WTC11 (cell line): ENCODE measurements at regions not wholly inside any gene's neighbourhood (a gene's known extent, or its start where the extent isn't known, plus 50 kb on each side); places are given as distances from the start of the nearest gene placed in this dataset.

Experiments
- ATAC-seq: fragments of 200-7000 bp; cut with Tn5 transposase; 2 replicates; pipeline ENCODE4 v1.10.0; 2021; ENCODE audit warnings: mild to moderate bottlenecking, moderate library complexity
- CTCF ChIA-PET: fragments of 300-600 bp; sonication (Branson Sonifier 250); formaldehyde crosslinking; loops from one replicate; lab custom pipeline; 2021; ENCODE audit warnings: antibody characterized with exemption; lab: Charles Lee
- POLR2A ChIA-PET: fragments of 350-600 bp; sonication (Branson Sonifier 250); formaldehyde crosslinking; loops from one replicate; lab custom pipeline; 2021; ENCODE audit warnings: antibody characterized with exemption; lab: Charles Lee
- DNase-seq: peaks from one replicate; pipeline ENCODE4 v3.0.0; 2021; ENCODE audit warnings: low spot score
- H3K27ac Mint-ChIP-seq: 2 replicates; pipeline ENCODE4 v1.8.0; 2021; ENCODE audit warnings: mixed read lengths
- H3K27me3 Mint-ChIP-seq: 2 replicates; pipeline ENCODE4 v1.8.0; 2021; ENCODE audit warnings: low read depth, mild to moderate bottlenecking, moderate library complexity, mixed read lengths
- H3K36me3 Mint-ChIP-seq: 2 replicates; pipeline ENCODE4 v1.8.0; 2021; ENCODE audit warnings: mixed read lengths
- H3K4me1 Mint-ChIP-seq: 2 replicates; pipeline ENCODE4 v1.8.0; 2022; ENCODE audit warnings: mixed read lengths
- H3K4me3 Mint-ChIP-seq: 2 replicates; pipeline ENCODE4 v1.8.0; 2021; ENCODE audit warnings: mild to moderate bottlenecking, moderate library complexity, mixed read lengths
- H3K9me3 Mint-ChIP-seq: 2 replicates; pipeline ENCODE4 v1.8.0; 2021; ENCODE audit warnings: mixed read lengths
- ATF3 ChIP-seq: sonication (generic); formaldehyde crosslinking; conservative IDR thresholded peaks from 2 replicates; pipeline ENCODE4 v1.8.1; 2022; ENCODE audit warnings: mild to moderate bottlenecking, missing genetic modification reagents
- CREB1 ChIP-seq: sonication (generic); formaldehyde crosslinking; IDR thresholded peaks from 2 replicates; pipeline ENCODE4 v1.8.0; 2023; ENCODE audit warnings: mild to moderate bottlenecking, missing genetic modification reagents
- CTCF ChIP-seq: fragments of 200-600 bp; IDR thresholded peaks from 2 replicates; pipeline ENCODE4 v1.8.0; 2022; ENCODE audit warnings: antibody characterized with exemption
- E2F5 ChIP-seq: sonication (generic); formaldehyde crosslinking; IDR thresholded peaks from 2 replicates; pipeline ENCODE4 v1.8.1; 2022; ENCODE audit warnings: mild to moderate bottlenecking, moderate library complexity, missing genetic modification reagents
- FOXK1 ChIP-seq: sonication (generic); formaldehyde crosslinking; IDR thresholded peaks from 2 replicates; pipeline ENCODE4 v1.8.0; 2022; ENCODE audit warnings: mild to moderate bottlenecking, moderate library complexity, missing genetic modification reagents
- MLX ChIP-seq: sonication (generic); formaldehyde crosslinking; IDR thresholded peaks from 2 replicates; pipeline ENCODE4 v1.8.1; 2023; ENCODE audit warnings: mild to moderate bottlenecking, missing genetic modification reagents, moderate library complexity
- MXD4 ChIP-seq: fragments of 250-450 bp; sonication (Bioruptor Pico); IDR thresholded peaks from 2 replicates; pipeline ENCODE4 v1.8.0; 2021; ENCODE audit warnings: mild to moderate bottlenecking, moderate library complexity, borderline replicate concordance
- NR2C2 ChIP-seq: sonication (generic); formaldehyde crosslinking; IDR thresholded peaks from 2 replicates; pipeline ENCODE4 v1.8.0; 2022; ENCODE audit warnings: mild to moderate bottlenecking, missing genetic modification reagents
- PRRX2 ChIP-seq: fragments of 250-450 bp; sonication (Bioruptor Pico); IDR thresholded peaks from 2 replicates; pipeline ENCODE4 v1.8.0; 2021; ENCODE audit warnings: mild to moderate bottlenecking
- RORB ChIP-seq: fragments of 250-450 bp; sonication (Bioruptor Pico); IDR thresholded peaks from 2 replicates; pipeline ENCODE4 v1.9.0; 2021; ENCODE audit warnings: mild to moderate bottlenecking
- SMAD3 ChIP-seq: sonication (generic); formaldehyde crosslinking; IDR thresholded peaks from 2 replicates; pipeline ENCODE4 v1.8.0; 2022; ENCODE audit warnings: missing genetic modification reagents, mild to moderate bottlenecking, borderline replicate concordance
- SMAD4 ChIP-seq: sonication (generic); formaldehyde crosslinking; IDR thresholded peaks from 2 replicates; pipeline ENCODE4 v1.8.0; 2022; ENCODE audit warnings: mild to moderate bottlenecking, missing genetic modification reagents
- SOX15 ChIP-seq: fragments of 250-450 bp; sonication (Bioruptor Pico); IDR thresholded peaks from 2 replicates; pipeline ENCODE4 v1.9.0; 2021; ENCODE audit warnings: mild to moderate bottlenecking
- STAT6 ChIP-seq: sonication (generic); formaldehyde crosslinking; conservative IDR thresholded peaks from 2 replicates; pipeline ENCODE4 v1.8.1; 2023; ENCODE audit warnings: mild to moderate bottlenecking, low read depth, missing genetic modification reagents, moderate library complexity
- TEAD1 ChIP-seq: sonication (generic); formaldehyde crosslinking; IDR thresholded peaks from 2 replicates; pipeline ENCODE4 v1.8.0; 2022; ENCODE audit warnings: mild to moderate bottlenecking, missing genetic modification reagents
- USF1 ChIP-seq: sonication (generic); formaldehyde crosslinking; IDR thresholded peaks from 2 replicates; pipeline ENCODE4 v1.8.0; 2022; ENCODE audit warnings: mild to moderate bottlenecking, missing genetic modification reagents
- USF2 ChIP-seq: sonication (generic); formaldehyde crosslinking; IDR thresholded peaks from 2 replicates; pipeline ENCODE4 v1.8.1; 2023; ENCODE audit warnings: mild to moderate bottlenecking, missing genetic modification reagents, moderate library complexity
- ZBTB43 ChIP-seq: sonication (generic); formaldehyde crosslinking; IDR thresholded peaks from 2 replicates; pipeline ENCODE4 v1.8.1; 2023; ENCODE audit warnings: mild to moderate bottlenecking, missing genetic modification reagents
- ZMAT4 ChIP-seq: fragments of 250-450 bp; sonication (Bioruptor Pico); IDR thresholded peaks from 2 replicates; pipeline ENCODE4 v1.9.0; 2021; ENCODE audit warnings: mild to moderate bottlenecking
- ZNF425 ChIP-seq: fragments of 250-450 bp; sonication (Bioruptor Pico); conservative IDR thresholded peaks from 2 replicates; pipeline ENCODE4 v1.9.0; 2021; ENCODE audit warnings: mild to moderate bottlenecking
- ZNF512 ChIP-seq: sonication (generic); formaldehyde crosslinking; IDR thresholded peaks from 2 replicates; pipeline ENCODE4 v1.8.1; 2022; ENCODE audit warnings: missing genetic modification reagents, borderline replicate concordance
- ZSCAN18 ChIP-seq: fragments of 250-450 bp; sonication (Bioruptor Pico); IDR thresholded peaks from 2 replicates; pipeline ENCODE4 v2.1.2; 2022; ENCODE audit warnings: mild to moderate bottlenecking, moderate library complexity

GRCh38 chr13:78383071-78383484, 220.3 kb downstream of the POU4F1 start:
- ATAC-seq = no peak
- H3K36me3 Mint-ChIP-seq = no peaks in the 10 kb centered on the region
- no peak for DNase-seq
- no peaks in the 10 kb centered on the region for H3K9me3 Mint-ChIP-seq
- no peak for TF ChIP-seq USF2 (CRISPR knock-in tag)
- TF ChIP-seq ZMAT4 (CRISPR knock-in tag) = no peak
- no peak for TF ChIP-seq RORB (CRISPR knock-in tag)
- no peak for TF ChIP-seq CREB1
- TF ChIP-seq NR2C2 (CRISPR knock-in tag) = no peak
- TF ChIP-seq MLX = no peak
- TF ChIP-seq USF1 = no peak
- no peak for TF ChIP-seq SMAD3 (CRISPR knock-in tag)
- TF ChIP-seq CTCF = no peak
- TF ChIP-seq ZNF512 = no peak
- no peak for TF ChIP-seq E2F5
- TF ChIP-seq SOX15 (CRISPR knock-in tag) = no peak
- TF ChIP-seq SMAD4 (CRISPR knock-in tag) = no peak
- TF ChIP-seq ZSCAN18 (CRISPR knock-in tag) = no peak
- no peak for TF ChIP-seq MXD4 (CRISPR knock-in tag)
- no peak for TF ChIP-seq ATF3 (CRISPR knock-in tag)
- no peak for TF ChIP-seq PRRX2 (CRISPR knock-in tag)
- POLR2A ChIA-PET = no interaction called here
- peaks cover 15% of the 10 kb centered on the region for H3K4me1 Mint-ChIP-seq
- CTCF ChIA-PET = no interaction called here
- no peaks in the 10 kb centered on the region for H3K27me3 Mint-ChIP-seq
- H3K4me3 Mint-ChIP-seq = no peak overlapping the region
- no peak overlapping the region for H3K27ac Mint-ChIP-seq

- DNase-seq = no peak
- peaks cover 15% of the 10 kb centered on the region for H3K4me1 Mint-ChIP-seq
- H3K4me3 Mint-ChIP-seq = no peak overlapping the region
- no peaks in the 10 kb centered on the region for H3K27me3 Mint-ChIP-seq
- H3K36me3 Mint-ChIP-seq = no peaks in the 10 kb centered on the region
- no peaks in the 10 kb centered on the region for H3K9me3 Mint-ChIP-seq
- CTCF ChIA-PET = no interaction called here
- POLR2A ChIA-PET = no interaction called here
- no peak for ATAC-seq
- no peak overlapping the region for H3K27ac Mint-ChIP-seq
- no peak for TF ChIP-seq STAT6 (CRISPR knock-in tag)
- TF ChIP-seq ZNF425 (CRISPR knock-in tag) = no peak
- no peak for TF ChIP-seq TEAD1 (CRISPR knock-in tag)
- TF ChIP-seq FOXK1 (CRISPR knock-in tag) = no peak
- no peak for TF ChIP-seq ZBTB43 (CRISPR knock-in tag)
These were observed 220.9 kb downstream of the POU4F1 start for GRCh38 chr13:78382491-78382890.
